Suprapubic skin (tissue), 4 donors: ENCODE measurements at regions not wholly inside any gene's neighbourhood (a gene's known extent, or its start where the extent isn't known, plus 50 kb on each side); places are given as distances from the start of the nearest gene placed in this dataset.

Experiments used
- CTCF ChIP-seq, 2 donors: fragments of 200-600 bp in 1 of 2; fragments of 450-650 bp in 1 of 2; sonication (generic) in 1 of 2; IDR thresholded peaks; one replicate each; pipeline ENCODE4 v1.5.1; 2016 to 2019; ENCODE audit warnings: antibody characterized with exemption in 2 of 2, mild to moderate bottlenecking in 1 of 2, moderate library complexity in 1 of 2
- POLR2A ChIP-seq, 2 donors: fragments of 450-650 bp; IDR thresholded peaks; one replicate each; pipeline ENCODE4 v1.6.1; 2017; ENCODE audit warnings: antibody characterized with exemption in 2 of 2, mild to moderate bottlenecking in 2 of 2, moderate library complexity in 2 of 2
- POLR2AphosphoS5 ChIP-seq, 3 donors: sonication (generic); formaldehyde crosslinking; IDR thresholded peaks; one replicate each; pipeline ENCODE4 v1.6.1; 2017; ENCODE audit warnings: antibody characterized with exemption in 3 of 3

GRCh38 chr3:81816473-81817250 lies 55.2 kb upstream of the GBE1 start:
- no peak for TF ChIP-seq CTCF (IDR thresholded peaks at IDR 0.05)
- no peak for TF ChIP-seq POLR2A (IDR thresholded peaks at IDR 0.05)
- TF ChIP-seq POLR2AphosphoS5 (IDR thresholded peaks at IDR 0.05): no peak
